Right renal pelvis (tissue), 4 donors: ENCODE measurements at regions not wholly inside any gene's neighbourhood (a gene's known extent, or its start where the extent isn't known, plus 50 kb on each side); places are given as distances from the start of the nearest gene placed in this dataset.
"Not testable (repeated sequence)": the region's sequence is repeated elsewhere in the genome, so short reads cannot be mapped to it uniquely, and the experiment has no call there.

ENCODE experiments used
- DNase-seq, 4 donors: peaks; one replicate each; pipeline ENCODE4 v3.0.0-alpha.2; 2013; ENCODE audit warnings: low read depth in 4 of 4, low spot score in 3 of 4, missing footprints in 1 of 4

DNA sequence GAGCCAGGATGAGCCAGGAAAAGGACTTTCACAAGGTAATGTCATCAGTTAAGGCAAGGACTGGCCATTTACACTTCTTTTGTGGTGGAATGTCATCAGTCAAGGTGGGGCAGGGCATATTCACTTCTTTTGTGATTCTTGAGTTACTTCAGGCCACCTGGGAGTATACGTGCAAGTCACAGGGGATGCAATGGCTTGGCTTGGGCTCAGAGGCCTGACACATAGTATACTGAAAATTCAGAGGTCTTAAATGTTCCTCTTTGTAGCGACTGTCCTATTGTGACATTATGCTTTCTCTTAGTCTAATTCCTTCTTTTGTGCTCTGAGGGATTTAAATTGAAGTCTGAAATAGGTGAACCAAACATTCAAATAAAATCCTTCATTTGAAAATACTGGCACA, 121.8 kb upstream of the TFPI start:
- not testable (repeated sequence) for DNase-seq

DNA sequence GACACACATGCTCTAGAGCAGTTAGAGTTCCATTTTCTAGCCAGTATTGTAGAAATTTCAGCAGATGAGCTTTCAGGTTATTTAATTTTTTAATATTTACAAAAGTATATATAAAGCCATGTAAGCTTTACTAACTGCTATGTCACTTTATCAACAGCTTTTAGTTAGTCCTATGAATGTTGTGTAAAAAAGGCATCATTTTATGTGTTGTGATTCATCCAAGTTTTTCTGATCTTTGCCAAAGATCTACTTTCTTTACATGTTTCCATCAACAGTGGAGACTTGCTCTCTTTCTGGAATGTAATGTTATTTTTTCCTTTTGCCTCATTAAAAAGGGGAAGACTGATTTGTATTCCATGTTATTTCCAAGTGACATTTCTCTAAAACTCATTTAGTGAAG, 125.2 kb upstream of the TFPI start:
- DNase-seq: no peak

DNA sequence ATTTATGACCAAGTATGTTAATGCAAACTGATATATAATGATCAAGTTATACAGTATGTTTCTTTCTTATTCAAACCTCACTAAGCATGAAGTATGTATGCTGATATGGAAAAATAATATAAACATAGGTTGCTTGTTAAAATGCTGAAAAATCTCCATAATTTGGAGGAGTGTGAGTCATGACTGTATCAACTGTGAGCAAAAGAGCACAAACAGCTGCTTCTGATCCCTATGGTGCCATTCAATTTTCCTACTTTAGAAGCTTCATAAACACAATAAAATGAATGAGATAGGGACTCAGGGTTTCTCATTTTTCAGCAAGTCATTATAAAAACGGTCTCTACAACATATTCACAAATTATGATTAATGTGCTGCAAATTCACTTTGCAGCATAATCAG, 129.9 kb upstream of the TFPI start:
- no peak for DNase-seq

DNA sequence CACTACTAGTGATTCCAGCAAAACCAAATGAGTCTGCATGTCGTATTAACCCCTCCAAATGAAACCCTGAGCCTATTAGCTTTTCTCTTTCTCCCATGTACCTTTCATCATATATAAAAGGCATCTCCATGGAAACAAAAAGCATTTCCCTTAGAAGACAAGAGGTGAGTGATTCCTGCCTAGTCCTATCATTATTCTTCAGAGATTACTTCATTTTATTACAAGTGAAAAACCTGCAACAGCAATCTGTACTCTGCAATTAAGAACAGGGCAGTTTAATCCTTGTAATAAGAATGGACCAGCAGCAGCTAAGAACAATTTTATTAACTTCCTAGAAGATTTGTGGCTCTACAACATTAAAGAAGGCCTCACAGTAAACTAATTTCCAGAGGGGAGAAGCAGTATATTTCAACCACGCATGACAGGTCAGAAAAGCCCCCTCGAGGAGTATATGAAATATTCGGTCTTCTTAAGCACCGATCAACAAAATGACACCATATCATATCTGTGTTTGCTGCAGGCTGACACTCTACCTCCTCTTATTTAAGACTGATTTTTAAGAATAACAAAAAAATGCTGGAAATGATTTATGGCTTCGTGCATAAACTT, 132.3 kb upstream of the TFPI start:
- DNase-seq: no peak

DNA sequence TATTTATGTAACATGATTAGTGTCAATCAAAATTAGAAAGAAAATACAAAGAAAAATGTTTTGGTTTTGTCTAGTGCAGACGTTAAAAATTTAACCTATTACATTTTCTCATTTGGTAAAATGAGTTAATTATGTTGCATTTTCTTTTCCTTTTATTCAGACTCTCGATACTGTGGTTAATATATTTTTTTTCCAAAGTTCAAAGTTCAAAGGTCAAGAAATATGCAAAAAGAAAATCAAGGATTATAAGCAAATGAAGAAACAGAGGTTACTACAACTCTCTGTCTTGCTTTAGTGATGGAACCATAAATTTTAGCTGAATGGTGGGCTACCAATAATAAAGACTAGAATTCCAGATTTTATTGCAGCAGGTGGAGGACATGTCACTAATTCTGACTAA, 133.3 kb upstream of the TFPI start:
- no peak for DNase-seq

- no peak for DNase-seq
These were observed 135.1 kb upstream of the TFPI start for GRCh38 chr2:187689372-187689771.

GRCh38 chr2:187693923-187694322, 139.7 kb upstream of the TFPI start:
- DNase-seq: no peak

DNA sequence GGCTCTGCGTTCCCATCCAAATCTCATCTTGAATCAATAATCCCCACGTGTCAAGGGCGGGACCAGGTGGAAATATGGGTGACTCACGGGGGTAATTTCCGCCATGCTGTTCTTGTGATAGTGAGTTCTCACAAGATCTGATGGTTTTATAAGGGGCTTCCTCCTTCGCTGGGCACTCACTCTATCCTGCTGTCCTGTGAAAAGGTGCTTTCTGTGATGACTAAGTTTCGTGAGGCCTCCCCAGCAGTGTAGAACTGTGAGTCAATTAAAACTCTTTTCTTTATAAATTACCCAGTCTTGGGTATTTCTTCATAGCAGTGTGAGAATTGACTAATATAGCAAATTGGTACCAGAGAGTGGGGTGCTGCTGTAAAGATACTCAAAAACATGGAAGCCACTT, 142.4 kb upstream of the TFPI start:
- DNase-seq: not testable (repeated sequence)

- no peak for DNase-seq
These were observed 144.3 kb upstream of the TFPI start for GRCh38 chr2:187698374-187699110.

DNA sequence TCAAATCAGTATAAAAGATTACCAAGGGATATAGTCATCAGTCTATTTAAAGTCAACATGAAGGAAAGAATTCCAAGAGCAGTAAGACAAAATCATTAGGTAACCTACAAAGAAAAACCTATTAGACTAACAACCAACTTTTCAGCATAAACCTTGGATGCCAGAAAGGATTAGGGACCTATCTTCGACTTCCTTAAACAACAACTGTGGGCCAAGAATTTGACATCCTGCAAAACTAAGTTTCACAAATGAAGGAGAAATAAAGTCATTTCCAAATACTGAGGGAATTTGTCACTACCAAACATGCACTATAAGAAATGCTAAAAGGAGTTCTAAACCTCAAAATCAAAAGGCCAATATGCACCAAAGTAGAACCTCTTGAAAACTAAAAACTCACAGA, 147.9 kb upstream of the TFPI start:
- DNase-seq: no peak

DNA sequence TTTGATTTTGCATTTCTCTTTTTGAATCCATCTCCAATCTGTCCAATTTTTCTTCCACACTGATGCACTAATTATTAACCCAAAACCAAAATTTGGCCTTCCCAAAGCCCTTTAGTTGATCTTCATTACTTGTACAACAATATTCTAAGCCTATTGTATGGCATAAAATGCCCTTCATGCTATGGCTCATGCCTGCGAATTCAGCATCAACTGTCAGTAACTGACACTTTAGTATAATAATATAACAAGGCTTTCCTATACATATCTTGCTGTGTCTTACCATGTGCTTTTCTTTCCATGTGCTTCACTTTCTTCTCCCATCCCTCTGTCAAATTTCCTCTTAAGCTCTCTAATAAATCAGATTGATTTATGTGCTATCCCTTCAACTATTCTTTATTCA, 154.0 kb upstream of the TFPI start:
- no peak for DNase-seq

DNA sequence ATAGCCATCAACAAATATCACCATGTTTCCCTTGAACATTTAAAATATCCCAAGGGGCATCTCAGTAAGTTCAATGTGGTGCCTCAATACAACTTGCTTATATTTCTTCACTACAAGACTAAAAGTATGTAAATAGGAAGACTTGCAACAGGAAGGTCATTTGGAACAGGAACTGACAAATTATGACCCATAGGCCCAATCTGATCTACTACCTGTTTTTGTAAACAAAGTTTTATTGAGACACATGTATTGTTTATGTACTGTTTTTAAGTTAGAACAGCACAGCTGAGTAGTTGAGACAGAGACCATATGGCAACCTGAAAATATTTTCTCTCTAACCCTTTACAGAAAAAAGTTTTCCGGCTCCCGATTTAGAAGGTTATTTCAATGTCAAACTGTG, 154.8 kb upstream of the TFPI start:
- DNase-seq: no peak

DNA sequence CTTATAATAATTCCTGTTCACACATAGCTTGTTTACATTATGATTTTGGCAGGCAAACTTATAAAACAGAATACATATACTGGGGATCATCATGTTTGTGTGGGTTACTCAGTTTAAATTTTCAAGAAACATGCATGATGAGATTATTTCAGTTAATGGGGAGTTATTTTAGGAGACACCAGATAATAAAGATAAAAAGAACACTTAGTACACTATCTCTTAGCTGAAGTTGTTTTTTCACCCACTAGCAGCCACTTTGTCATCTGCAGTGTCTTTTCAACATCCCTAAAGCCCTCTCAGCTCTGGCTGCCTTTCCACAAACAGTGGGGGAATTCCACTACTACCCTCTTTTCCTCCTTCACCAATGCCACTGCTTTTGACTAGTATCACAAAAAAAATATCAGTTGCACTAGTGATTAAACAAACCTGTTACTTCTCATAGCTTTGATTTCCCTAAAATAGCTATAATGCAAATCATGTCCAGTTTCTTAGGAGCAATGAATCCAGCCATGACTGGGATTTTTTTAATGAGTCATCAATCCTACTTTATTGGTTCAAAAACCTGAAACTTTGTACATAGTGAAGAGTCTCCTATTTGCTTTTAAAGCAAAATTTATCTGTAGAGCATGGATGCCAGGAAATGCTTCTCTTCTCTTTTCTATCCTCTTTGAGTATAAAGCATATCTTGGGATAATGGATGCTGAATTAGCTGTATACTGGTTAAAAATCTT, 156.7 kb upstream of the TFPI start:
- DNase-seq: no peak

DNA sequence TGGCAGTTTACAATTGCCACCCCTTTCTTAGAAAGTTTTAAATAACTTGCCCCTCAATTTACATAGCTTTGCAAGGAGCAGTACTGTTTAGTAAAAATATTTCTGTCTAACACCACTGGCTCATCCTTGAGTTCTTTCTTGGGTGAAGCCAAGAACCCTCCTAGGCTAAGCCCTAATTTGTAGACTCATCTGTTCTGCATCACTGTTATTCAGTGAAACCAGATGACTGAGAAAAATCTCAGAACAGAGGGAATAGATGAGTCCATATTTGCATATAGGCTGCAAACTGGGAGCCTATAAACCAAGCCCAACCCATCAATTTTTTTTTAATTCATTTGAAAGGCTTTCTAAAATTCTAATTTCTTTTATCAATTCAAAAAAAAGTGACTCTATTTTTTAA, 161.4 kb upstream of the TFPI start:
- DNase-seq: no peak

DNA sequence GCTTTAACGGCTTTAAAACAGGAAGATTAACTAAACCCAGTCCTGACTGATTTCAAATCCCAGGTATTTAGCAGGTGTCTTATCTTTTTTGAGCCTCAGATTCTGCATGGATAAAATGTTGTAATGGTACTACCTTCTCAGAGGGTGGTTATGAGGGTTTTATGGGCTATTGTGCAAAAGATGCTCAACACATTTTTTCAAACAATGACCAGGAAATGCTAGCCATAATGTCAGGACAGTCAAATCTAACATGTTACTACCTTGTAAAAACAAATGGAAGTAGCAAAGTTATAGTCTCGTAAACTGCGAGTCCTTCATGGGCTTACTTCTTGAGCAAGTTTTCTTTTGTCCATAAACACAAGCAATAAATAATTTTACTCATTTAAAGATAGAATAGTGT, 162.1 kb upstream of the TFPI start:
- no peak for DNase-seq

GRCh38 chr2:187718092-187718491, 163.9 kb upstream of the TFPI start:
- no peak for DNase-seq

DNA sequence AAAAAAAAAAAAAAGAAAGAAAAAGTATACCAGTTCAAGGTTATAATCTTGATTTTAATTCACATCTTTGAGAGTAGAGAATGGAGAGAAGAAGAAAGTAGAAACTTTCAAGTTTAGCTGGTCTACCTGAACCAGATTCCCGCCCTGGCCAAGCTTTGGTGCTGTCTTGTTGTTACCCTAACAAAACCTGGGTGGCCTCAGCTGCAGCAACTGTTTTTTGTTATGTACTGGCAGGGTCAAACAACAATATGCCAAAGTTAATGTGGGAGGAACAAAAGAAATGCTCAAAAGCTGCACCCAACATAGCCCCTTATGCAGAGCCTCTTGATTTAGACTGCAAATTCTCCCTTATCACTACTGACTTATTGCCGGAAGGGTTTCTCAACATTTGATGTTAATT, 165.3 kb upstream of the TFPI start:
- DNase-seq: no peak

GRCh38 chr2:187748958-187749357, 194.7 kb upstream of the TFPI start:
- no peak for DNase-seq

- no peak for DNase-seq
These were observed 195.7 kb upstream of the TFPI start for GRCh38 chr2:187749804-187750431.

- no peak for DNase-seq
These were observed 214.8 kb upstream of the TFPI start for GRCh38 chr2:187768995-187769394.

DNA sequence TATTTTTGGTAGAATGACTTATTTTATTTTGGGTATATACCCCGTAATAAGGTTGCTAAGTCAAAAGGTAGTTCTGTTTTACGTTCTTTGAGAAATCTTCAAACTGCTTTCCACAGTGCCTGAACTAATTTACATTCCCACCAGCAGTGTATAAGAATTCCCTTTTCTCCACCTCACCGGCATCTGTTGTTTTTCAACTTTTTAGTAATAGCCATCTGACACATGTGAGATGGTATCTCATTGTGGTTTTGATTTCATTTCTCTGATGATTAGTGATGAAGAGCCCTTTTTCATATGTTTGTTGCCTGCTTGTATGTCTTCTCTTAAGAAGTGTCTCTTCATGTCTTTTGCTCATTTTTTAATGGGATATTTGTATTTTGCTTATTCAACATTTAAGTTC, 215.2 kb upstream of the TFPI start:
- no peak for DNase-seq
